Gastroesophageal sphincter (tissue), 4 donors: ENCODE measurements at regions not wholly inside any gene's neighbourhood (a gene's known extent, or its start where the extent isn't known, plus 50 kb on each side); places are given as distances from the start of the nearest gene placed in this dataset.

Experiments
- ATAC-seq: fragments of 150-250 bp; one replicate; pipeline ENCODE4 v1.9.1; 2016; ENCODE audit warnings: mild to moderate bottlenecking, moderate library complexity
- H3K27ac ChIP-seq, 4 donors: fragments of 200-600 bp; sonication (generic) in 3 of 4; 1 replicate in 3 of 4; 2 replicates in 1 of 4; pipeline ENCODE4 v1.5.1; 2016 to 2019
- H3K27me3 ChIP-seq: fragments of 200-600 bp; sonication (generic); one replicate; pipeline ENCODE4 v1.5.1; 2019
- H3K36me3 ChIP-seq, 2 donors: fragments of 200-600 bp; sonication (generic); one replicate each; pipeline ENCODE4 v1.5.1; 2019; ENCODE audit warnings: control low read depth in 1 of 2
- H3K4me1 ChIP-seq, 3 donors: fragments of 200-600 bp; sonication (generic); 1 replicate in 2 of 3; 2 replicates in 1 of 3; pipeline ENCODE4 v1.5.1; 2016 to 2019; ENCODE audit warnings: control low read depth in 2 of 3
- H3K4me3 ChIP-seq, 2 donors: fragments of 200-600 bp; sonication (generic); one replicate each; pipeline ENCODE4 v1.5.1; 2019; ENCODE audit warnings: mild to moderate bottlenecking in 1 of 2, moderate library complexity in 1 of 2
- H3K9me3 ChIP-seq, 3 donors: fragments of 200-600 bp; sonication (generic); one replicate each; pipeline ENCODE4 v1.5.1; 2017 to 2019; ENCODE audit warnings: control low read depth in 2 of 3
- CTCF ChIP-seq, 4 experiments: fragments of 200-600 bp in 2 of 4; fragments of 450-650 bp in 2 of 4; sonication (generic) in 1 of 4; IDR thresholded peaks; one replicate each; pipeline ENCODE4 v1.5.1; 2017 to 2019; ENCODE audit warnings: antibody characterized with exemption in 4 of 4, mild to moderate bottlenecking in 2 of 4, moderate library complexity in 2 of 4
- EP300 ChIP-seq: sonication (generic); formaldehyde crosslinking; IDR thresholded peaks from one replicate; pipeline ENCODE4 v1.6.1; 2017; ENCODE audit warnings: antibody characterized with exemption, mild to moderate bottlenecking
- POLR2A ChIP-seq, 2 donors: fragments of 450-650 bp; IDR thresholded peaks; one replicate each; pipeline ENCODE4 v1.6.1; 2017; ENCODE audit warnings: antibody characterized with exemption in 2 of 2, mild to moderate bottlenecking in 2 of 2, moderate library complexity in 1 of 2
- POLR2AphosphoS5 ChIP-seq: sonication (generic); formaldehyde crosslinking; IDR thresholded peaks from one replicate; pipeline ENCODE4 v1.6.1; 2017; ENCODE audit warnings: antibody characterized with exemption
- WGBS, 2 donors: methylation state at CpG; one replicate each; pipeline ENCODE4 v1.1.5; 2018; ENCODE audit warnings: low coverage in 1 of 2; 5-methylcytosine and 5-hydroxymethylcytosine counted together

GRCh38 chr2:78699696-78700095 is 325.8 kb upstream of the REG3G start:
- no peak for ATAC-seq
- Histone ChIP-seq H3K36me3 (no peaks in the 10 kb centered on the region), H3K4me3 (no peak overlapping the region), H3K27ac (no peak overlapping the region), H3K27me3 (no peaks in the 10 kb centered on the region), H3K4me1 (no peaks in the 10 kb centered on the region), H3K9me3 (no peaks in the 10 kb centered on the region)
- TF ChIP-seq POLR2A (IDR thresholded peaks at IDR 0.05) (no peak), EP300 (no peak), CTCF (IDR thresholded peaks at IDR 0.05) (no peak), POLR2AphosphoS5 (no peak)
- WGBS, 2 donors, result 46 to 48% methylated on average over 2 to 3 of the region's 3 CpGs

- Histone ChIP-seq H3K27ac (no peak overlapping the region), H3K9me3 (no peaks in the 10 kb centered on the region), H3K36me3 (no peaks in the 10 kb centered on the region), H3K4me3 (no peak overlapping the region), H3K4me1 (no peaks in the 10 kb centered on the region), H3K27me3 (no peaks in the 10 kb centered on the region)
- TF ChIP-seq EP300 (no peak), POLR2A (IDR thresholded peaks at IDR 0.05) (no peak), POLR2AphosphoS5 (no peak), CTCF (IDR thresholded peaks at IDR 0.05) (no peak)
- no peak for ATAC-seq
- WGBS, 2 donors, result 91 to 92% methylated on average over 5 to 9 of the region's 21 CpGs
Measured at GRCh38 chr2:78701546-78701945, 324.0 kb upstream of the REG3G start.

GRCh38 chr2:78707776-78708386 is 317.6 kb upstream of the REG3G start:
- Histone ChIP-seq H3K4me3 (no peak overlapping the region), H3K4me1 (no peaks in the 10 kb centered on the region), H3K36me3 (no peaks in the 10 kb centered on the region), H3K27ac (no peak overlapping the region), H3K27me3 (no peaks in the 10 kb centered on the region), H3K9me3 (no peaks in the 10 kb centered on the region)
- no peak for TF ChIP-seq POLR2A (IDR thresholded peaks at IDR 0.05)
- TF ChIP-seq EP300, result no peak
- no peak for TF ChIP-seq CTCF (IDR thresholded peaks at IDR 0.05)
- TF ChIP-seq POLR2AphosphoS5, result no peak
- ATAC-seq, result no peak

GRCh38 chr2:78710632-78711375 is 314.7 kb upstream of the REG3G start:
- no peak overlapping the region for H3K4me3 ChIP-seq
- no peaks in the 10 kb centered on the region for H3K27me3 ChIP-seq
- no peak for ATAC-seq
- H3K4me1 ChIP-seq, result no peaks in the 10 kb centered on the region
- no peak for TF ChIP-seq POLR2AphosphoS5
- TF ChIP-seq CTCF (IDR thresholded peaks at IDR 0.05), result no peak
- TF ChIP-seq EP300, result no peak
- no peak for TF ChIP-seq POLR2A (IDR thresholded peaks at IDR 0.05)
- no peaks in the 10 kb centered on the region for H3K9me3 ChIP-seq
- 83 to 85% methylated on average over 1 of the region's 1 CpG for WGBS, 2 donors
- H3K27ac ChIP-seq, result no peak overlapping the region
- H3K36me3 ChIP-seq, result no peaks in the 10 kb centered on the region

GRCh38 chr2:78715293-78715692 is 310.2 kb upstream of the REG3G start:
- H3K4me1 ChIP-seq, result no peaks in the 10 kb centered on the region
- 77 to 88% methylated on average over 3 of the region's 3 CpGs for WGBS, 2 donors

More at GRCh38 chr2:78715293-78715692, 310.2 kb upstream of the REG3G start:
- H3K4me3 ChIP-seq, result no peak overlapping the region
- no peak for TF ChIP-seq POLR2A (IDR thresholded peaks at IDR 0.05)
- TF ChIP-seq EP300, result no peak
- no peak for TF ChIP-seq CTCF (IDR thresholded peaks at IDR 0.05)
- TF ChIP-seq POLR2AphosphoS5, result no peak
- H3K36me3 ChIP-seq, result no peaks in the 10 kb centered on the region
- H3K9me3 ChIP-seq, result no peaks in the 10 kb centered on the region
- H3K27ac ChIP-seq, result no peak overlapping the region
- H3K27me3 ChIP-seq, result no peaks in the 10 kb centered on the region
- no peak for ATAC-seq
